WTC11 (cell line): ENCODE measurements at regions not wholly inside any gene's neighbourhood (a gene's known extent, or its start where the extent isn't known, plus 50 kb on each side); places are given as distances from the start of the nearest gene placed in this dataset.

Source experiments
- ATAC-seq: fragments of 200-7000 bp; cut with Tn5 transposase; 2 replicates; pipeline ENCODE4 v1.10.0; 2021; ENCODE audit warnings: mild to moderate bottlenecking, moderate library complexity
- CTCF ChIA-PET: fragments of 300-600 bp; sonication (Branson Sonifier 250); formaldehyde crosslinking; loops from one replicate; lab custom pipeline; 2021; ENCODE audit warnings: antibody characterized with exemption; lab: Charles Lee
- POLR2A ChIA-PET: fragments of 350-600 bp; sonication (Branson Sonifier 250); formaldehyde crosslinking; loops from one replicate; lab custom pipeline; 2021; ENCODE audit warnings: antibody characterized with exemption; lab: Charles Lee
- DNase-seq: peaks from one replicate; pipeline ENCODE4 v3.0.0; 2021; ENCODE audit warnings: low spot score
- H3K27ac Mint-ChIP-seq: 2 replicates; pipeline ENCODE4 v1.8.0; 2021; ENCODE audit warnings: mixed read lengths
- H3K27me3 Mint-ChIP-seq: 2 replicates; pipeline ENCODE4 v1.8.0; 2021; ENCODE audit warnings: low read depth, mild to moderate bottlenecking, moderate library complexity, mixed read lengths
- H3K36me3 Mint-ChIP-seq: 2 replicates; pipeline ENCODE4 v1.8.0; 2021; ENCODE audit warnings: mixed read lengths
- H3K4me1 Mint-ChIP-seq: 2 replicates; pipeline ENCODE4 v1.8.0; 2022; ENCODE audit warnings: mixed read lengths
- H3K4me3 Mint-ChIP-seq: 2 replicates; pipeline ENCODE4 v1.8.0; 2021; ENCODE audit warnings: mild to moderate bottlenecking, moderate library complexity, mixed read lengths
- H3K9me3 Mint-ChIP-seq: 2 replicates; pipeline ENCODE4 v1.8.0; 2021; ENCODE audit warnings: mixed read lengths
- ATF2 ChIP-seq: sonication (generic); formaldehyde crosslinking; IDR thresholded peaks from 2 replicates; pipeline ENCODE4 v1.8.1; 2022; ENCODE audit warnings: low read depth, missing genetic modification reagents, borderline replicate concordance
- ATF6 ChIP-seq: sonication (generic); formaldehyde crosslinking; IDR thresholded peaks from 2 replicates; pipeline ENCODE4 v1.8.1; 2023; ENCODE audit warnings: mild to moderate bottlenecking, missing genetic modification reagents
- CREM ChIP-seq: sonication (generic); formaldehyde crosslinking; IDR thresholded peaks from 2 replicates; pipeline ENCODE4 v1.8.1; 2022; ENCODE audit warnings: mild to moderate bottlenecking, missing genetic modification reagents, moderate library complexity
- EMX1 ChIP-seq: fragments of 250-450 bp; sonication (Bioruptor Pico); IDR thresholded peaks from 2 replicates; pipeline ENCODE4 v1.8.0; 2021; ENCODE audit warnings: mild to moderate bottlenecking
- FOXP4 ChIP-seq: sonication (generic); formaldehyde crosslinking; IDR thresholded peaks from 2 replicates; pipeline ENCODE4 v1.8.0; 2022; ENCODE audit warnings: mild to moderate bottlenecking, missing genetic modification reagents
- GRHL2 ChIP-seq: fragments of 250-450 bp; sonication (Bioruptor Pico); IDR thresholded peaks from 2 replicates; pipeline ENCODE4 v1.8.0; 2022; ENCODE audit warnings: mild to moderate bottlenecking, moderate library complexity; ENCODE audit not compliant: insufficient replicate concordance, severe bottlenecking
- GTF2I ChIP-seq: fragments of 250-450 bp; sonication (Bioruptor Pico); conservative IDR thresholded peaks from 2 replicates; pipeline ENCODE4 v1.4.0; 2021; ENCODE audit warnings: mild to moderate bottlenecking
- IRF2 ChIP-seq: sonication (generic); formaldehyde crosslinking; IDR thresholded peaks from 2 replicates; pipeline ENCODE4 v1.8.0; 2022; ENCODE audit warnings: low read depth, missing genetic modification reagents, borderline replicate concordance
- MYBL2 ChIP-seq: sonication (generic); formaldehyde crosslinking; IDR thresholded peaks from 2 replicates; pipeline ENCODE4 v1.8.1; 2023; ENCODE audit warnings: mild to moderate bottlenecking, moderate library complexity, missing genetic modification reagents
- PRRX2 ChIP-seq: fragments of 250-450 bp; sonication (Bioruptor Pico); IDR thresholded peaks from 2 replicates; pipeline ENCODE4 v1.8.0; 2021; ENCODE audit warnings: mild to moderate bottlenecking
- SMAD4 ChIP-seq: sonication (generic); formaldehyde crosslinking; IDR thresholded peaks from 2 replicates; pipeline ENCODE4 v1.8.0; 2022; ENCODE audit warnings: mild to moderate bottlenecking, missing genetic modification reagents
- TEAD1 ChIP-seq: sonication (generic); formaldehyde crosslinking; IDR thresholded peaks from 2 replicates; pipeline ENCODE4 v1.8.0; 2022; ENCODE audit warnings: mild to moderate bottlenecking, missing genetic modification reagents
- USF1 ChIP-seq: sonication (generic); formaldehyde crosslinking; IDR thresholded peaks from 2 replicates; pipeline ENCODE4 v1.8.0; 2022; ENCODE audit warnings: mild to moderate bottlenecking, missing genetic modification reagents
- ZBTB21 ChIP-seq: sonication (generic); formaldehyde crosslinking; IDR thresholded peaks from 2 replicates; pipeline ENCODE4 v1.8.1; 2023; ENCODE audit warnings: mild to moderate bottlenecking, missing genetic modification reagents, borderline replicate concordance
- ZNF138 ChIP-seq: sonication (generic); formaldehyde crosslinking; conservative IDR thresholded peaks from 2 replicates; pipeline ENCODE4 v1.8.1; 2022; ENCODE audit warnings: mild to moderate bottlenecking, moderate library complexity, missing genetic modification reagents
- ZNF317 ChIP-seq: sonication (generic); formaldehyde crosslinking; IDR thresholded peaks from 2 replicates; pipeline ENCODE4 v1.8.1; 2023; ENCODE audit warnings: low read depth, mild to moderate bottlenecking, moderate library complexity, missing genetic modification reagents, borderline replicate concordance
- ZNF396 ChIP-seq: fragments of 250-450 bp; sonication (Bioruptor Pico); IDR thresholded peaks from 2 replicates; pipeline ENCODE4 v1.8.0; 2021; ENCODE audit warnings: mild to moderate bottlenecking, moderate library complexity, borderline replicate concordance
- ZNF416 ChIP-seq: fragments of 250-450 bp; sonication (Bioruptor Pico); IDR thresholded peaks from 2 replicates; pipeline ENCODE4 v1.9.0; 2021; ENCODE audit warnings: mild to moderate bottlenecking, inconsistent platforms
- ZNF425 ChIP-seq: fragments of 250-450 bp; sonication (Bioruptor Pico); conservative IDR thresholded peaks from 2 replicates; pipeline ENCODE4 v1.9.0; 2021; ENCODE audit warnings: mild to moderate bottlenecking
- ZNF671 ChIP-seq: fragments of 250-450 bp; sonication (Bioruptor Pico); IDR thresholded peaks from 2 replicates; pipeline ENCODE4 v1.8.0; 2021; ENCODE audit warnings: mild to moderate bottlenecking

GRCh38 chr16:5396880-5397279 is 299.3 kb upstream of the EEF2KMT start:
- peaks cover 10% of the 10 kb centered on the region for H3K9me3 Mint-ChIP-seq
- H3K4me3 Mint-ChIP-seq, result no peak overlapping the region
- no peak for TF ChIP-seq MYBL2
- no peak for TF ChIP-seq ATF2 (CRISPR knock-in tag)
- TF ChIP-seq ZBTB21, result no peak
- no peak for TF ChIP-seq EMX1 (CRISPR knock-in tag)
- TF ChIP-seq GTF2I (CRISPR knock-in tag), result no peak
- no peak for TF ChIP-seq ZNF138
- no peak for DNase-seq
- ChIA-PET CTCF (no interaction called here), POLR2A (no interaction called here)
- peaks cover 4% of the 10 kb centered on the region for H3K27me3 Mint-ChIP-seq
- H3K36me3 Mint-ChIP-seq, result no peaks in the 10 kb centered on the region
- H3K27ac Mint-ChIP-seq, result no peak overlapping the region
- H3K4me1 Mint-ChIP-seq, result peaks cover 5% of the 10 kb centered on the region
- ATAC-seq, result no peak

- Mint-ChIP-seq H3K9me3 (peaks cover 12% of the 10 kb centered on the region), H3K27ac (no peak overlapping the region), H3K36me3 (no peaks in the 10 kb centered on the region; the same call in 1 of the 2 replicates), H3K4me3 (no peak overlapping the region), H3K27me3 (no peaks in the 10 kb centered on the region; the same call in none of the 2 replicates), H3K4me1 (no peaks in the 10 kb centered on the region)
- no peak for ATAC-seq
- ChIA-PET CTCF (no interaction called here), POLR2A (no interaction called here)
- no peak for DNase-seq
- TF ChIP-seq ZNF138 (no peak), PRRX2 (CRISPR knock-in tag) (no peak), ZNF416 (no peak), IRF2 (CRISPR knock-in tag) (no peak), ATF6 (CRISPR knock-in tag) (no peak)
Observed at GRCh38 chr16:5393070-5393469, 295.5 kb upstream of the EEF2KMT start.

- Mint-ChIP-seq H3K36me3 (peaks cover 6% of the 10 kb centered on the region; the same call in 1 of the 2 replicates), H3K4me1 (0 out of 2 replicates have a peak, but pooled peaks cover 3% of the 10 kb centered on the region), H3K27ac (no peak overlapping the region), H3K27me3 (no peaks in the 10 kb centered on the region; the same call in 1 of the 2 replicates), H3K9me3 (peaks cover 28% of the 10 kb centered on the region), H3K4me3 (no peak overlapping the region)
- no peak for ATAC-seq
- ChIA-PET POLR2A (no interaction called here), CTCF (no interaction called here)
- TF ChIP-seq CREM, result no peak
- TF ChIP-seq FOXP4, result no peak
- no peak for TF ChIP-seq GRHL2
- no peak for TF ChIP-seq USF1 (CRISPR knock-in tag)
- TF ChIP-seq ZNF671, result no peak
- no peak for TF ChIP-seq ZNF425 (CRISPR knock-in tag)
- no peak for TF ChIP-seq TEAD1 (CRISPR knock-in tag)
- no peak for TF ChIP-seq ZNF317 (CRISPR knock-in tag)
- TF ChIP-seq ZNF396 (CRISPR knock-in tag), result no peak
- TF ChIP-seq SMAD4 (CRISPR knock-in tag), result no peak
- DNase-seq, result no peak
Observed at GRCh38 chr16:5386989-5387388, 289.4 kb upstream of the EEF2KMT start.
